LNCAP (cell line): ENCODE measurements at regions not wholly inside any gene's neighbourhood (a gene's known extent, or its start where the extent isn't known, plus 50 kb on each side); places are given as distances from the start of the nearest gene placed in this dataset.

Experiments used
- TF ChIP-seq, protein P1 (sequence below): fragments of 450-650 bp; IDR thresholded peaks from 2 replicates; pipeline ENCODE4 v1.5.1; 2017; ENCODE audit warnings: mild to moderate bottlenecking

- TF ChIP-seq, protein P1, sequence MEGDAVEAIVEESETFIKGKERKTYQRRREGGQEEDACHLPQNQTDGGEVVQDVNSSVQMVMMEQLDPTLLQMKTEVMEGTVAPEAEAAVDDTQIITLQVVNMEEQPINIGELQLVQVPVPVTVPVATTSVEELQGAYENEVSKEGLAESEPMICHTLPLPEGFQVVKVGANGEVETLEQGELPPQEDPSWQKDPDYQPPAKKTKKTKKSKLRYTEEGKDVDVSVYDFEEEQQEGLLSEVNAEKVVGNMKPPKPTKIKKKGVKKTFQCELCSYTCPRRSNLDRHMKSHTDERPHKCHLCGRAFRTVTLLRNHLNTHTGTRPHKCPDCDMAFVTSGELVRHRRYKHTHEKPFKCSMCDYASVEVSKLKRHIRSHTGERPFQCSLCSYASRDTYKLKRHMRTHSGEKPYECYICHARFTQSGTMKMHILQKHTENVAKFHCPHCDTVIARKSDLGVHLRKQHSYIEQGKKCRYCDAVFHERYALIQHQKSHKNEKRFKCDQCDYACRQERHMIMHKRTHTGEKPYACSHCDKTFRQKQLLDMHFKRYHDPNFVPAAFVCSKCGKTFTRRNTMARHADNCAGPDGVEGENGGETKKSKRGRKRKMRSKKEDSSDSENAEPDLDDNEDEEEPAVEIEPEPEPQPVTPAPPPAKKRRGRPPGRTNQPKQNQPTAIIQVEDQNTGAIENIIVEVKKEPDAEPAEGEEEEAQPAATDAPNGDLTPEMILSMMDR: no peak
These were observed 66.5 kb upstream of the BCL6 start for GRCh38 chr3:187811585-187812250.

DNA sequence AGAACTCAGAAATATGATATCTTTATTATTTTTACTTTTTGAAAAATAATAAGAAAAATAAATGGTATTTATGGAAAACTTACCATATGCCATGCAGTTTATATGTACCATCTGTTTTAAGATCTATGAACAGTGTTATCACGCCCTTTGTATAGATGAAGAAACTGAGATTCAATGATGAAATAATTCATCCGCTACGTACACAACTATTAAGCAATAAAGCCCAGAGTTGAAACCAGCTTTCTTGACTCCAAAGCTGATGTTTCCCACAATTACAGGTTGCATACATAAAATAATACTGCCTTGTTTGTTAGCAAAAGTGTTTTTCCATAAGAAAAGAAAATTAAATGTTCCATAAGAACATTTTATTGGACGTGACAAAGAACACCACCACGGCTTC lies 67.2 kb upstream of the BCL6 start:
- TF ChIP-seq, protein P1: no peak

- TF ChIP-seq, protein P1: no peak
These were observed 67.9 kb upstream of the BCL6 start for GRCh38 chr3:187813198-187813597.

- TF ChIP-seq, protein P1: no peak
These were observed 76.5 kb upstream of the BCL6 start for GRCh38 chr3:187821616-187822317.

DNA sequence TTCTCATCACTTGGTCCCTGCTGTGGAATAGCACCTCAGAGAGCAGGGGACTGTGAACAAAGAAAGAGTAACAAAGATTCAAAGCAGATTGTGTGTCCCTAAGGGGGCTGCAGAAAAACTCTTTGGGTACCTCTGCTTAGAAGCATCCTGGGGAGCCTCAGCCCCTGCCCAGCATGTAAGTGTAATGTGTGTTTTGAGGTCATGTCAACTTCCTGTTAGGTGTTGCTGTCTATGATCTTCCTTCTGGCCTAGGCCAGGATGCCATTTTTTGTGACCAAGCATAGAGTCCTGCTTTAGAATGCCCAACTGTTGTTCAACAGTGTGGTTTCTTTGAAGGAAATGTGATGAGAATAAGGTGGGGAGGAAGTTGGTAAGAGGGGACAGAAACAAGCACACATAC lies 77.1 kb upstream of the BCL6 start:
- TF ChIP-seq, protein P1: no peak

DNA sequence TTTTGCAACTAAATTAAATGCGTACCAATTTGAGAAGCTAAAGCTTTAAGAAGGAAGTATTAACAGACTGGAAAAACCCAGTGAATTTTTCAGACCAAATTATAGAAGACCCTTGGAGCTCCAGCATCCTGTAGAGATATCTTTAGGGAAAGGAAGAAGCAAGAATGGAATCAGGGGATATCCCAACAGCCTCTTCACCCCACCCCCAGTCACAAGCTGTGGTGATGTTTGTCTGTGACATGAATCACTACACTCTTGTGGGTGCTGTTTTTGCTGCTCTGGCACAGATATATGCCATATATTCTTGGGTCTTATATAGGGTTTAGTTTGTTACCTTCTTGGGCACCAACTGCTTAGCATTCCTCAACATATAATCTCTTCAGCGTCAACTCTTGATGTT lies 78.5 kb upstream of the BCL6 start:
- TF ChIP-seq, protein P1: no peak

GRCh38 chr3:187827723-187828122 lies 82.5 kb upstream of the BCL6 start:
- TF ChIP-seq, protein P1: no peak
